H9 (cell line): ENCODE measurements at regions not wholly inside any gene's neighbourhood (a gene's known extent, or its start where the extent isn't known, plus 50 kb on each side); places are given as distances from the start of the nearest gene placed in this dataset.

Experiments used
- DNase-seq: peaks from one replicate; pipeline ENCODE4 v3.0.0-alpha.2; 2017
- H2AFZ ChIP-seq: one replicate; pipeline ENCODE4 v1.6.1; 2013; ENCODE audit warnings: mild to moderate bottlenecking, low read length, control low read depth, moderate library complexity
- H2AK5ac ChIP-seq: 2 replicates; pipeline ENCODE4 v1.6.1; 2013; ENCODE audit warnings: low read length, control low read depth, mixed read lengths; ENCODE audit not compliant: insufficient read length
- H2BK120ac ChIP-seq: one replicate; pipeline ENCODE4 v1.6.1; 2013; ENCODE audit warnings: low read depth, mild to moderate bottlenecking, low read length, control low read depth, inconsistent platforms; ENCODE audit not compliant: poor library complexity, severe bottlenecking
- H2BK12ac ChIP-seq: 2 replicates; pipeline ENCODE4 v1.6.1; 2013; ENCODE audit warnings: low read length, control low read depth, mixed read lengths, low read depth; ENCODE audit not compliant: insufficient read length
- H2BK15ac ChIP-seq: 2 replicates; pipeline ENCODE4 v1.6.1; 2013; ENCODE audit warnings: low read depth, low read length, control low read depth
- H2BK20ac ChIP-seq: one replicate; pipeline ENCODE4 v1.6.1; 2013; ENCODE audit warnings: low read depth, mild to moderate bottlenecking, low read length, control low read depth, inconsistent platforms; ENCODE audit not compliant: poor library complexity, severe bottlenecking
- H2BK5ac ChIP-seq: 2 replicates; pipeline ENCODE4 v1.6.1; 2013; ENCODE audit warnings: low read length, control low read depth, mixed read lengths; ENCODE audit not compliant: insufficient read length
- H3K14ac ChIP-seq: 2 replicates; pipeline ENCODE4 v1.6.1; 2013; ENCODE audit warnings: low read length, control low read depth; ENCODE audit not compliant: insufficient read depth
- H3K18ac ChIP-seq: 2 replicates; pipeline ENCODE4 v1.6.1; 2013; ENCODE audit warnings: low read depth, mild to moderate bottlenecking, mixed read lengths, low read length, control low read depth; ENCODE audit not compliant: insufficient read length
- H3K23ac ChIP-seq: 2 replicates; pipeline ENCODE4 v1.6.1; 2013; ENCODE audit warnings: low read length, control low read depth, mixed read lengths, low read depth; ENCODE audit not compliant: insufficient read length
- H3K23me2 ChIP-seq: 2 replicates; pipeline ENCODE4 v1.6.1; 2013; ENCODE audit warnings: low read depth, mild to moderate bottlenecking, mixed read lengths, low read length, control low read depth; ENCODE audit not compliant: insufficient read length, poor library complexity, severe bottlenecking
- H3K27ac ChIP-seq: 2 replicates; pipeline ENCODE4 v1.5.1; 2013; ENCODE audit warnings: low read length, control low read depth, mixed read lengths, low read depth; ENCODE audit not compliant: insufficient read length
- H3K27me3 ChIP-seq: 2 replicates; pipeline ENCODE4 v1.6.1; 2013; ENCODE audit warnings: low read length, control low read depth, inconsistent platforms; ENCODE audit not compliant: insufficient read depth
- H3K4ac ChIP-seq: 2 replicates; pipeline ENCODE4 v1.6.1; 2013; ENCODE audit warnings: low read depth, mild to moderate bottlenecking, control low read depth, inconsistent platforms, low read length, moderate library complexity
- H3K4me1 ChIP-seq: 2 replicates; pipeline ENCODE4 v1.6.1; 2013; ENCODE audit warnings: low read length, control low read depth, inconsistent platforms; ENCODE audit not compliant: insufficient read depth
- H3K4me2 ChIP-seq: 2 replicates; pipeline ENCODE4 v1.6.1; 2013; ENCODE audit warnings: low read length, control low read depth, mixed read lengths; ENCODE audit not compliant: insufficient read length, insufficient read depth
- H3K56ac ChIP-seq: 2 replicates; pipeline ENCODE4 v1.6.1; 2013; ENCODE audit warnings: low read depth, mild to moderate bottlenecking, mixed read lengths, low read length, control low read depth; ENCODE audit not compliant: insufficient read length
- H3K79me1 ChIP-seq: 2 replicates; pipeline ENCODE4 v1.6.1; 2013; ENCODE audit warnings: low read depth, mild to moderate bottlenecking, moderate library complexity, low read length, control low read depth, inconsistent platforms; ENCODE audit not compliant: insufficient read depth, poor library complexity, severe bottlenecking
- H3K79me2 ChIP-seq: 2 replicates; pipeline ENCODE4 v1.6.1; 2013; ENCODE audit warnings: low read length, control low read depth, inconsistent platforms; ENCODE audit not compliant: insufficient read depth
- H3K9ac ChIP-seq: 2 replicates; pipeline ENCODE4 v1.6.1; 2013; ENCODE audit warnings: low read length, control low read depth, mixed read lengths; ENCODE audit not compliant: insufficient read length; ENCODE audit errors: extremely low read depth
- H3K9me3 ChIP-seq: one replicate; pipeline ENCODE4 v1.6.1; 2013; ENCODE audit warnings: low read depth, low read length, inconsistent platforms; ENCODE audit not compliant: control insufficient read depth
- H3T11ph ChIP-seq: one replicate; pipeline ENCODE4 v1.6.1; 2013; ENCODE audit warnings: mild to moderate bottlenecking, low read length, control low read depth, inconsistent platforms
- H4K20me1 ChIP-seq: one replicate; pipeline ENCODE4 v1.6.1; 2013; ENCODE audit not compliant: control insufficient read depth, insufficient read length, insufficient read depth
- H4K5ac ChIP-seq: 2 replicates; pipeline ENCODE4 v1.6.1; 2013; ENCODE audit warnings: low read depth, mild to moderate bottlenecking, mixed read lengths, low read length, control low read depth; ENCODE audit not compliant: insufficient read length
- H4K8ac ChIP-seq: replicated peaks from 2 replicates; pipeline ENCODE4 v1.6.1; 2013; ENCODE audit warnings: low read length, control low read depth, mixed read lengths, low read depth; ENCODE audit not compliant: insufficient read length
- H4K91ac ChIP-seq: 2 replicates; pipeline ENCODE4 v1.6.1; 2013; ENCODE audit warnings: low read depth, mild to moderate bottlenecking, moderate library complexity, mixed read lengths, low read length, control low read depth; ENCODE audit not compliant: insufficient read length
- H3K27ac Mint-ChIP-seq, 3 experiments: 2 replicates in 2 of 3; 3 replicates in 1 of 3; pipeline ENCODE4 v1.8.0; 2020 to 2021; ENCODE audit warnings: mixed read lengths in 3 of 3, mild to moderate bottlenecking in 1 of 3, moderate library complexity in 1 of 3
- H3K27me3 Mint-ChIP-seq: 2 replicates; pipeline ENCODE4 v1.8.0; 2021; ENCODE audit warnings: low read depth, mild to moderate bottlenecking, moderate library complexity, mixed read lengths
- H3K36me3 Mint-ChIP-seq, 3 experiments: 2 replicates in 2 of 3; 3 replicates in 1 of 3; pipeline ENCODE4 v1.8.0; 2020 to 2021; ENCODE audit warnings: low read depth in 3 of 3, mixed read lengths in 3 of 3; ENCODE audit not compliant: insufficient read depth in 1 of 3
- H3K4me1 Mint-ChIP-seq, 2 experiments: 2 replicates each; pipeline ENCODE4 v1.8.0; 2020; ENCODE audit warnings: mixed read lengths in 2 of 2
- H3K4me3 Mint-ChIP-seq, 2 experiments: 2 replicates in 1 of 2; 3 replicates in 1 of 2; pipeline ENCODE4 v1.8.0; 2020 to 2021; ENCODE audit warnings: mild to moderate bottlenecking in 2 of 2, mixed read lengths in 2 of 2, moderate library complexity in 1 of 2
- H3K9me3 Mint-ChIP-seq, 2 experiments: 2 replicates in 1 of 2; 3 replicates in 1 of 2; pipeline ENCODE4 v1.8.0; 2020; ENCODE audit warnings: mild to moderate bottlenecking in 2 of 2, mixed read lengths in 2 of 2, moderate library complexity in 1 of 2
- WGBS: extraction: QIAGEN DNeasy Blood & Tissue Kit; methylation state at CpG from one replicate; pipeline ENCODE4 v1.1.7; 2013; ENCODE audit warnings: missing lambda C conversion rate, low lambda C conversion rate, mixed read lengths; ENCODE audit not compliant: insufficient read length; ENCODE audit errors: extremely low coverage; 5-methylcytosine and 5-hydroxymethylcytosine counted together
- TF ChIP-seq, protein P1 (sequence below): fragments of 200-600 bp; sonication (generic); conservative IDR thresholded peaks from 3 replicates; pipeline ENCODE4 v1.8.0; 2021; ENCODE audit warnings: antibody characterized with exemption, mild to moderate bottlenecking

GRCh38 chr7:16320099-16320660 is 101.2 kb downstream of the CRPPA start:
- no peaks in the 10 kb centered on the region for H3K4me1 Mint-ChIP-seq
- H3K79me2 ChIP-seq: no peaks in the 10 kb centered on the region
- H4K5ac ChIP-seq: no peak overlapping the region
- no peaks in the 10 kb centered on the region for H3K36me3 Mint-ChIP-seq
- H3K4ac ChIP-seq: no peak overlapping the region
- no CpG with 5 or more reads among the region's 2 CpGs for WGBS
- no peaks in the 10 kb centered on the region for H3K9me3 ChIP-seq
- no peak overlapping the region for H3K4me3 Mint-ChIP-seq
- no peak overlapping the region for H3K18ac ChIP-seq
- no peak overlapping the region for H3T11ph ChIP-seq
- H3K14ac ChIP-seq: no peak overlapping the region
- no peaks in the 10 kb centered on the region for H3K79me1 ChIP-seq
- H3K23me2 ChIP-seq: no peaks in the 10 kb centered on the region
- H2BK120ac ChIP-seq: no peak overlapping the region
- H3K23ac ChIP-seq: no peak overlapping the region
- no peak overlapping the region for H2BK12ac ChIP-seq
- H3K9ac ChIP-seq: no peak overlapping the region
- H3K27me3 Mint-ChIP-seq: no peaks in the 10 kb centered on the region
- no peak overlapping the region for H2BK5ac ChIP-seq
- no peaks in the 10 kb centered on the region for H4K20me1 ChIP-seq
- H3K56ac ChIP-seq: no peak overlapping the region
- H3K4me1 ChIP-seq: no peaks in the 10 kb centered on the region
- no peaks in the 10 kb centered on the region for H3K27me3 ChIP-seq
- no peak overlapping the region for H2AFZ ChIP-seq
- no peak overlapping the region for H3K27ac ChIP-seq
- TF ChIP-seq, protein P1, sequence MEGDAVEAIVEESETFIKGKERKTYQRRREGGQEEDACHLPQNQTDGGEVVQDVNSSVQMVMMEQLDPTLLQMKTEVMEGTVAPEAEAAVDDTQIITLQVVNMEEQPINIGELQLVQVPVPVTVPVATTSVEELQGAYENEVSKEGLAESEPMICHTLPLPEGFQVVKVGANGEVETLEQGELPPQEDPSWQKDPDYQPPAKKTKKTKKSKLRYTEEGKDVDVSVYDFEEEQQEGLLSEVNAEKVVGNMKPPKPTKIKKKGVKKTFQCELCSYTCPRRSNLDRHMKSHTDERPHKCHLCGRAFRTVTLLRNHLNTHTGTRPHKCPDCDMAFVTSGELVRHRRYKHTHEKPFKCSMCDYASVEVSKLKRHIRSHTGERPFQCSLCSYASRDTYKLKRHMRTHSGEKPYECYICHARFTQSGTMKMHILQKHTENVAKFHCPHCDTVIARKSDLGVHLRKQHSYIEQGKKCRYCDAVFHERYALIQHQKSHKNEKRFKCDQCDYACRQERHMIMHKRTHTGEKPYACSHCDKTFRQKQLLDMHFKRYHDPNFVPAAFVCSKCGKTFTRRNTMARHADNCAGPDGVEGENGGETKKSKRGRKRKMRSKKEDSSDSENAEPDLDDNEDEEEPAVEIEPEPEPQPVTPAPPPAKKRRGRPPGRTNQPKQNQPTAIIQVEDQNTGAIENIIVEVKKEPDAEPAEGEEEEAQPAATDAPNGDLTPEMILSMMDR: no peak
- no peak overlapping the region for H3K27ac Mint-ChIP-seq
- no peak overlapping the region for H4K8ac ChIP-seq
- no peak overlapping the region for H2BK15ac ChIP-seq
- no peak for DNase-seq
- H3K4me2 ChIP-seq: no peak overlapping the region
- H2BK20ac ChIP-seq: no peak overlapping the region
- no peak overlapping the region for H2AK5ac ChIP-seq
- no peak overlapping the region for H4K91ac ChIP-seq
- no peaks in the 10 kb centered on the region for H3K9me3 Mint-ChIP-seq
